SK-N-MC (cell line): ENCODE measurements at regions not wholly inside any gene's neighbourhood (a gene's known extent, or its start where the extent isn't known, plus 50 kb on each side); places are given as distances from the start of the nearest gene placed in this dataset.
A peak's percentile ranks its signal among the peaks of the same experiment; 100 is the strongest.

Experiments used
- DNase-seq: peaks from one replicate; pipeline ENCODE4 v3.0.0-alpha.2; 2011; ENCODE audit warnings: low read depth, low spot score
- H3K27ac ChIP-seq: fragments of 200-600 bp; sonication (generic); 2 replicates; pipeline ENCODE4 v1.5.1; 2016; ENCODE audit warnings: mixed run types
- H3K36me3 ChIP-seq: fragments of 200-600 bp; sonication (generic); 2 replicates; pipeline ENCODE4 v1.6.1; 2017; ENCODE audit warnings: antibody characterized with exemption, low read length, mixed read lengths; ENCODE audit not compliant: insufficient read depth
- H3K4me3 ChIP-seq: fragments of 200-600 bp; sonication (generic); 2 replicates; pipeline ENCODE4 v1.5.1; 2016
- H3K9ac ChIP-seq: fragments of 200-600 bp; sonication (generic); 2 replicates; pipeline ENCODE4 v1.8.0; 2017; ENCODE audit warnings: mixed run types, mixed read lengths; ENCODE audit not compliant: insufficient read length
- H3K9me3 ChIP-seq: fragments of 200-600 bp; sonication (generic); 2 replicates; pipeline ENCODE4 v1.6.1; 2017; ENCODE audit warnings: low read depth, mild to moderate bottlenecking, antibody characterized with exemption, low read length, moderate library complexity, mixed read lengths
- EZH2 ChIP-seq: fragments of 200-600 bp; sonication (generic); IDR thresholded peaks from one replicate; pipeline ENCODE4 v1.6.1; 2017; ENCODE audit warnings: antibody characterized with exemption
- FOXP2 ChIP-seq: optimal IDR thresholded peaks from 2 replicates; pipeline ENCODE3; 2011; ENCODE audit warnings: mild to moderate bottlenecking, moderate library complexity; ENCODE audit not compliant: insufficient read depth; ENCODE audit errors: extremely low read length, control extremely low read depth
- POLR2AphosphoS5 ChIP-seq: IDR thresholded peaks from 2 replicates; pipeline ENCODE4 v1.6.1; 2012; ENCODE audit warnings: mild to moderate bottlenecking, low read depth, low read length, borderline replicate concordance

DNA sequence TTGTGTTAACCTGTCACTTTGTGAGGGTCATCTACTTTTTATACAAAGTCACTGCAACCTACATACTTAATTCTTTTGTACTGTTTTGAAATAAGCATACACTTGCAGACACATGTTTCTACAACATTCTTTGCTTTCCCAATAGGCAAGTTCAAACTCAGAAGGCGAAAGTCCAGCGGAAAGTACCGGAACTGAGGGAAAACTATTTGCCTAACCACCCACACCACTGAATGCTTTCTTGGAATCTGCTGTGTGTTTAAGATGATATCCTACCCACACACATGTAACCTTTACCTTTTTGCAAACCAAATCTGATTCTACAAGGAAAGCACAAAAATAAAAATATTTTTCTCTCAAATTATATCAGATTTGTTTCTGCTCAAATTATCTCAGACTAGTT, 139.4 kb upstream of the AGR3 start:
- no peak overlapping the region for H3K27ac ChIP-seq
- H3K4me3 ChIP-seq = no peak overlapping the region
- TF ChIP-seq FOXP2 (no peak), EZH2 (no peak), POLR2AphosphoS5 (no peak)
- no peaks in the 10 kb centered on the region for H3K9me3 ChIP-seq
- no peak overlapping the region for H3K9ac ChIP-seq
- no peak for DNase-seq
- H3K36me3 ChIP-seq = no peaks in the 10 kb centered on the region

DNA sequence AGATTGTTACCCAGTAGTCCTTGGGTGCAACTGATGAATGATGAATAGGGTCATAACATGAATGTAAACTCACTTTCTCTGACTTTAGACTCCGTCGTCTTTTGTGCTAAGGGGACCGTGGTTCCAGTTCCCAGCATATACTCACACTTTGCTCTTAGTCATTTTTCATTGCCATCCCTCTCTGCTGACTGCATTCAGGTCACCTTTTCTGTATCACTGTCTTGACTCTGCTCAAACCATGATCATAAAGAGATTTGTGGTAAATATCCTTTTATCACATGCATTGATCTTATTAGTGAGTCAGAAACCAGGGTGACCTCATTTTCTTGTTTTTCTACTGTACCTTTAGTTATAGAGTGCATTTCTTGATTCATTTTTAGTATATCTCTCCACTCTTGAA, 141.1 kb upstream of the AGR3 start:
- TF ChIP-seq FOXP2 (no peak), EZH2 (no peak), POLR2AphosphoS5 (no peak)
- H3K9ac ChIP-seq = no peak overlapping the region
- H3K36me3 ChIP-seq = no peaks in the 10 kb centered on the region
- DNase-seq = no peak
- H3K4me3 ChIP-seq = no peak overlapping the region
- no peaks in the 10 kb centered on the region for H3K9me3 ChIP-seq
- no peak overlapping the region for H3K27ac ChIP-seq

GRCh38 chr7:17026269-17026668, 144.5 kb upstream of the AGR3 start:
- Histone ChIP-seq H3K9ac (no peak overlapping the region), H3K36me3 (peaks cover 3% of the 10 kb centered on the region; the same call in 1 of the 2 replicates), H3K4me3 (no peak overlapping the region), H3K9me3 (no peaks in the 10 kb centered on the region), H3K27ac (no peak overlapping the region)
- DNase-seq = no peak
- no peak for TF ChIP-seq POLR2AphosphoS5
- TF ChIP-seq EZH2 = no peak
- TF ChIP-seq FOXP2 = no peak

DNA sequence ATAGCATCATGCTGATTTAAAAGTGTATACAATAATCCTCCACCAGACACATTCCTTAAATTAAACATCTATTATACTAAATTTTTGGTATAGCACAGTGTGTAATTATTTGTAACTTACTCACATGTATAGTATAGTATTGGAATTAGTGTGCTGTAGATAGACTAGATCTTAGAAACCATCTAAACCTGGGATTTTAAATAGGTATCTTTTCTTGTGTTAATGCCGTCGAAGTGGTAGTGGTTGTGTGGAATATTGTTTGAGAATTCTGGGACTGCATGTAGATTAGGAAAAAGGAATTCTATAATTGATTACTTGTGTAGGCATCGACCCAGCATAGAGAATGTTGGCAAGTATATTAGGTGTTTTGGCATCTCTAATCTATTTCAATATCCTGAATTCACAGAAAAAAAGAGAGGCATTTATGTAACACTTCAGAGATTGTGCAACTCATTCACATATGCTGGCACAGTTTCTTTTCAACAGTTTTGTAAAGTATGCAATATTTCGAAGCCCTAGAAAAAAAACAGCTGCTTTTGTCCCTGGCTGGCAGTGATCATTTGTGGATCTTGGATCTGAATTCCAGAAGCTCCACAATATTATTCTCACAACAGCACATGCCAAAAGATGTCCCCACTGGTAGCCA, 145.5 kb upstream of the AGR3 start:
- peak overlapping the region; percentile 79 for H3K27ac ChIP-seq
- H3K36me3 ChIP-seq = peaks cover 3% of the 10 kb centered on the region; the same call in 1 of the 2 replicates
- H3K9ac ChIP-seq = no peak overlapping the region
- H3K9me3 ChIP-seq = no peaks in the 10 kb centered on the region
- TF ChIP-seq EZH2 (no peak), POLR2AphosphoS5 (no peak), FOXP2 (no peak)
- H3K4me3 ChIP-seq = peak overlapping the region; percentile 16
- no peak for DNase-seq

- Histone ChIP-seq H3K36me3 (peaks cover 3% of the 10 kb centered on the region; the same call in 1 of the 2 replicates), H3K27ac (peak overlapping the region; percentile 79), H3K9me3 (no peaks in the 10 kb centered on the region), H3K9ac (no peak overlapping the region), H3K4me3 (peak overlapping the region; percentile 16)
- DNase-seq = no peak
- TF ChIP-seq POLR2AphosphoS5 (no peak), EZH2 (no peak), FOXP2 (no peak)
Observed at GRCh38 chr7:17027789-17028152, 146.0 kb upstream of the AGR3 start.

DNA sequence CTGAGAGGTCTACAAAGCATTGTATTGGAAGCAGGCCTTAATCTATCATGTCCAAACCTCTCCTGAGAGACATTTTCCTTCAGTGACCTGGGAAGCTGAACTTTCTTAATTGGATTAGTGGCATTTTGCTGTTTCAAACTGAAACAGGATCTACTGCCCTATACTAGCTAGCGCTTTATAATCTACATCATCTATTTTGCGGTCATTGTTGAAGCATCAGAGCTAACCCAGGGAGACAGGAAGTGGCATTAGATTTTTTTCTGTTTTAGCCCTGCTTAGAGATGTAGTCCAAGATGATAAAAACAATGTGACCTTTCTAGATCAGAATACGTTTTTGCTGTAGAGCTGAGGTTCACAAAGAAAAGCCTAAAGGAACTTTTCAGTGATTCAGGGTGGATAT, 147.4 kb upstream of the AGR3 start:
- no peaks in the 10 kb centered on the region for H3K9me3 ChIP-seq
- H3K9ac ChIP-seq = no peak overlapping the region
- peaks cover 3% of the 10 kb centered on the region; the same call in 1 of the 2 replicates for H3K36me3 ChIP-seq
- TF ChIP-seq FOXP2 (no peak), POLR2AphosphoS5 (no peak), EZH2 (no peak)
- no peak overlapping the region for H3K4me3 ChIP-seq
- DNase-seq = no peak
- no peak overlapping the region for H3K27ac ChIP-seq

- no peak for TF ChIP-seq EZH2
- TF ChIP-seq POLR2AphosphoS5 = no peak
- TF ChIP-seq FOXP2 = no peak
- Histone ChIP-seq H3K27ac (no peak overlapping the region), H3K9ac (no peak overlapping the region), H3K9me3 (no peaks in the 10 kb centered on the region), H3K36me3 (peaks cover 3% of the 10 kb centered on the region; the same call in 1 of the 2 replicates), H3K4me3 (no peak overlapping the region)
- no peak for DNase-seq
Observed at GRCh38 chr7:17030559-17030958, 148.8 kb upstream of the AGR3 start.

- H3K36me3 ChIP-seq = peaks cover 3% of the 10 kb centered on the region; the same call in 1 of the 2 replicates
- TF ChIP-seq FOXP2 (no peak), EZH2 (no peak), POLR2AphosphoS5 (no peak)
- no peak overlapping the region for H3K4me3 ChIP-seq
- no peak overlapping the region for H3K9ac ChIP-seq
- DNase-seq = no peak
- peak overlapping the region; percentile 22 for H3K27ac ChIP-seq
- no peaks in the 10 kb centered on the region for H3K9me3 ChIP-seq
Observed at GRCh38 chr7:17031906-17032551, 150.2 kb upstream of the AGR3 start.
